Neural cell (in vitro differentiated cells): ENCODE measurements at regions not wholly inside any gene's neighbourhood (a gene's known extent, or its start where the extent isn't known, plus 50 kb on each side); places are given as distances from the start of the nearest gene placed in this dataset.

Experiments
- POLR2AphosphoS5 ChIP-seq: IDR thresholded peaks from 2 replicates; pipeline ENCODE4 v1.6.1; 2012
- TAF1 ChIP-seq: IDR thresholded peaks from 2 replicates; pipeline ENCODE4 v1.6.1; 2012; ENCODE audit warnings: low read depth

GRCh38 chr2:187834787-187835186 lies 280.6 kb upstream of the TFPI start:
- no peak for TF ChIP-seq POLR2AphosphoS5
- TF ChIP-seq TAF1, result no peak
